SK-N-SH (cell line): ENCODE measurements at regions not wholly inside any gene's neighbourhood (a gene's known extent, or its start where the extent isn't known, plus 50 kb on each side); places are given as distances from the start of the nearest gene placed in this dataset.

Source experiments
- CTCF ChIA-PET: fragments of 300-600, 350-600 bp; formaldehyde crosslinking; extraction: SDS; loops from one replicate; lab custom pipeline; 2021; lab: Yijun Ruan, JAX
- POLR2A ChIA-PET: fragments of 350-600 bp; sonication (Branson Sonifier 250); formaldehyde crosslinking; extraction: SDS; loops from one replicate; lab custom pipeline; 2020; ENCODE audit warnings: antibody characterized with exemption, inconsistent platforms; lab: Yijun Ruan, JAX
- DNase-seq: peaks from one replicate; pipeline ENCODE4 v3.0.0; 2012
- H2AFZ ChIP-seq: fragments of 200-600 bp; sonication (generic); 2 replicates; pipeline ENCODE4 v1.8.1; 2016; ENCODE audit warnings: antibody characterized with exemption, mild to moderate bottlenecking, low read depth
- H3F3A ChIP-seq: fragments of 200-600 bp; sonication (generic); replicated peaks from 2 replicates; pipeline ENCODE3; 2016; ENCODE audit warnings: antibody characterized with exemption, mild to moderate bottlenecking; ENCODE audit not compliant: insufficient read depth
- H3K27ac ChIP-seq, 2 experiments: fragments of 200-500 bp in 1 of 2; fragments of 200-600 bp in 1 of 2; sonication (Bioruptor generic) in 1 of 2; sonication (generic), shearing (Covaris generic) in 1 of 2; 2 replicates each; pipeline versions ENCODE4 v1.5.1 to v1.6.1; 2014 to 2016; ENCODE audit warnings: low read depth in 2 of 2, inconsistent platforms in 1 of 2, low read length in 1 of 2, mild to moderate bottlenecking in 1 of 2, mixed read lengths in 1 of 2
- H3K27me3 ChIP-seq: fragments of 200-600 bp; sonication (generic), shearing (Covaris generic); 2 replicates; pipeline ENCODE4 v1.6.1; 2016; ENCODE audit warnings: mixed run types; ENCODE audit not compliant: insufficient read depth
- H3K36me3 ChIP-seq, 2 experiments: fragments of 200-500 bp in 1 of 2; fragments of 200-600 bp in 1 of 2; sonication (Bioruptor generic) in 1 of 2; sonication (generic) in 1 of 2; replicated peaks in 1 of 2; 2 replicates each; pipeline versions ENCODE3 to v1.5.1; 2014 to 2016; ENCODE audit warnings: low read length in 1 of 2, mild to moderate bottlenecking in 1 of 2; ENCODE audit not compliant: insufficient read depth in 2 of 2, control insufficient read depth in 1 of 2
- H3K4me1 ChIP-seq, 2 experiments: fragments of 200-500 bp in 1 of 2; fragments of 200-600 bp in 1 of 2; sonication (Bioruptor generic) in 1 of 2; sonication (generic), shearing (Covaris generic) in 1 of 2; 2 replicates each; pipeline versions ENCODE4 v1.5.1 to v1.6.1; 2014 to 2016; ENCODE audit warnings: low read depth in 1 of 2, low read length in 1 of 2, mixed run types in 1 of 2; ENCODE audit not compliant: insufficient read depth in 2 of 2, control insufficient read depth in 1 of 2
- H3K4me2 ChIP-seq: fragments of 200-600 bp; sonication (generic), shearing (Covaris generic); 2 replicates; pipeline ENCODE4 v1.6.1; 2017; ENCODE audit warnings: mixed run types
- H3K4me3 ChIP-seq, 2 experiments: fragments of 200-500 bp in 1 of 2; fragments of 200-600 bp in 1 of 2; sonication (Bioruptor generic) in 1 of 2; sonication (generic), shearing (Covaris generic) in 1 of 2; 2 replicates each; pipeline versions ENCODE4 v1.5.1 to v1.8.1; 2014 to 2016; ENCODE audit warnings: low read depth in 2 of 2, inconsistent platforms in 1 of 2, low read length in 1 of 2, mild to moderate bottlenecking in 1 of 2, mixed read lengths in 1 of 2, moderate library complexity in 1 of 2
- H3K79me2 ChIP-seq: fragments of 200-600 bp; sonication (generic); 2 replicates; pipeline ENCODE4 v1.8.1; 2017; ENCODE audit warnings: mild to moderate bottlenecking; ENCODE audit not compliant: insufficient read depth
- H3K9ac ChIP-seq: fragments of 200-600 bp; sonication (generic); 2 replicates; pipeline ENCODE4 v1.6.1; 2017; ENCODE audit warnings: mixed run types
- H3K9me2 ChIP-seq: fragments of 200-600 bp; sonication (generic); 2 replicates; pipeline ENCODE4 v1.6.1; 2017; ENCODE audit warnings: mixed run types
- H3K9me3 ChIP-seq: fragments of 200-600 bp; sonication (generic); 2 replicates; pipeline ENCODE4 v1.6.1; 2017; ENCODE audit warnings: mixed run types, mild to moderate bottlenecking, moderate library complexity
- H4K20me1 ChIP-seq: fragments of 200-600 bp; sonication (generic); 2 replicates; pipeline ENCODE4 v1.6.1; 2017; ENCODE audit warnings: mild to moderate bottlenecking, mixed run types; ENCODE audit not compliant: insufficient read depth
- CTCF ChIP-seq: fragments of 200-600 bp; sonication (generic); IDR thresholded peaks from 2 replicates; pipeline ENCODE4 v1.6.1; 2017; ENCODE audit warnings: antibody characterized with exemption, mild to moderate bottlenecking, moderate library complexity
- FOXJ3 ChIP-seq: sonication (generic); formaldehyde crosslinking; IDR thresholded peaks from 2 replicates; pipeline ENCODE4 v1.5.1; 2020; ENCODE audit warnings: mild to moderate bottlenecking, missing genetic modification reagents
- GATA2 ChIP-seq: sonication (generic); formaldehyde crosslinking; IDR thresholded peaks from 2 replicates; pipeline ENCODE4 v1.5.0; 2020; ENCODE audit warnings: mild to moderate bottlenecking, missing genetic modification reagents
- JUND ChIP-seq: IDR thresholded peaks from 2 replicates; pipeline ENCODE4 v1.4.0; 2012
- NFIC ChIP-seq: IDR thresholded peaks from 2 replicates; pipeline ENCODE4 v1.4.0; 2012; ENCODE audit warnings: borderline replicate concordance
- NRF1 ChIP-seq: IDR thresholded peaks from 2 replicates; pipeline ENCODE4 v1.6.1; 2012; ENCODE audit warnings: low read depth, mild to moderate bottlenecking, low read length
- PBX3 ChIP-seq: IDR thresholded peaks from 2 replicates; pipeline ENCODE4; 2012
- SIN3A ChIP-seq: IDR thresholded peaks from 2 replicates; pipeline ENCODE4 v1.6.1; 2012; ENCODE audit warnings: low read depth, mild to moderate bottlenecking, low read length, moderate library complexity, borderline replicate concordance
- SMC3 ChIP-seq: IDR thresholded peaks from 2 replicates; pipeline ENCODE4 v1.6.1; 2012; ENCODE audit warnings: low read depth, low read length, improper control_type of control experiment
- WGBS: methylation state at CpG from one replicate; pipeline ENCODE4 v1.1.6; 2017; ENCODE audit warnings: low lambda C conversion rate; 5-methylcytosine and 5-hydroxymethylcytosine counted together
- TF ChIP-seq, protein P1 (sequence below): IDR thresholded peaks from 2 replicates; pipeline ENCODE4 v1.6.1; 2012; ENCODE audit warnings: mild to moderate bottlenecking, low read depth, low read length, moderate library complexity

GRCh38 chr3:38988955-38989354, 62.8 kb downstream of the SCN11A start:
- DNase-seq, result no peak
- POLR2A ChIA-PET, result no interaction called here
- no peaks in the 10 kb centered on the region for H3K36me3 ChIP-seq
- no peaks in the 10 kb centered on the region for H3K9me2 ChIP-seq
- H3K79me2 ChIP-seq, result no peaks in the 10 kb centered on the region
- H3K9me3 ChIP-seq, result no peaks in the 10 kb centered on the region
- no peak overlapping the region for H2AFZ ChIP-seq
- H3K27me3 ChIP-seq, result no peaks in the 10 kb centered on the region
- peaks cover 5% of the 10 kb centered on the region for H3F3A ChIP-seq
- TF ChIP-seq GATA2 (CRISPR knock-in tag) (no peak), FOXJ3 (CRISPR knock-in tag) (no peak), PBX3 (no peak), NFIC (no peak)
- TF ChIP-seq, protein P1, sequence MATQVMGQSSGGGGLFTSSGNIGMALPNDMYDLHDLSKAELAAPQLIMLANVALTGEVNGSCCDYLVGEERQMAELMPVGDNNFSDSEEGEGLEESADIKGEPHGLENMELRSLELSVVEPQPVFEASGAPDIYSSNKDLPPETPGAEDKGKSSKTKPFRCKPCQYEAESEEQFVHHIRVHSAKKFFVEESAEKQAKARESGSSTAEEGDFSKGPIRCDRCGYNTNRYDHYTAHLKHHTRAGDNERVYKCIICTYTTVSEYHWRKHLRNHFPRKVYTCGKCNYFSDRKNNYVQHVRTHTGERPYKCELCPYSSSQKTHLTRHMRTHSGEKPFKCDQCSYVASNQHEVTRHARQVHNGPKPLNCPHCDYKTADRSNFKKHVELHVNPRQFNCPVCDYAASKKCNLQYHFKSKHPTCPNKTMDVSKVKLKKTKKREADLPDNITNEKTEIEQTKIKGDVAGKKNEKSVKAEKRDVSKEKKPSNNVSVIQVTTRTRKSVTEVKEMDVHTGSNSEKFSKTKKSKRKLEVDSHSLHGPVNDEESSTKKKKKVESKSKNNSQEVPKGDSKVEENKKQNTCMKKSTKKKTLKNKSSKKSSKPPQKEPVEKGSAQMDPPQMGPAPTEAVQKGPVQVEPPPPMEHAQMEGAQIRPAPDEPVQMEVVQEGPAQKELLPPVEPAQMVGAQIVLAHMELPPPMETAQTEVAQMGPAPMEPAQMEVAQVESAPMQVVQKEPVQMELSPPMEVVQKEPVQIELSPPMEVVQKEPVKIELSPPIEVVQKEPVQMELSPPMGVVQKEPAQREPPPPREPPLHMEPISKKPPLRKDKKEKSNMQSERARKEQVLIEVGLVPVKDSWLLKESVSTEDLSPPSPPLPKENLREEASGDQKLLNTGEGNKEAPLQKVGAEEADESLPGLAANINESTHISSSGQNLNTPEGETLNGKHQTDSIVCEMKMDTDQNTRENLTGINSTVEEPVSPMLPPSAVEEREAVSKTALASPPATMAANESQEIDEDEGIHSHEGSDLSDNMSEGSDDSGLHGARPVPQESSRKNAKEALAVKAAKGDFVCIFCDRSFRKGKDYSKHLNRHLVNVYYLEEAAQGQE, result no peak
- H3K4me3 ChIP-seq, result no peak overlapping the region
- H3K9ac ChIP-seq, result no peak overlapping the region
- no peak overlapping the region for H3K4me2 ChIP-seq
- no peaks in the 10 kb centered on the region for H4K20me1 ChIP-seq
- 56% methylated on average over 1 of the region's 3 CpGs for WGBS
- peaks cover 0 to 12% of the 10 kb centered on the region in 2 experiments; a peak in 2 of 4 replicates for H3K4me1 ChIP-seq
- CTCF ChIA-PET, result interaction anchor here (1.4 to 3.4 kb wide), 3 partner anchors 11 to 28 kb away, joined by 4 to 18 read pairs (median 6); no protein-coding TSS in a partner anchor
- no peak overlapping the region for H3K27ac ChIP-seq

DNA sequence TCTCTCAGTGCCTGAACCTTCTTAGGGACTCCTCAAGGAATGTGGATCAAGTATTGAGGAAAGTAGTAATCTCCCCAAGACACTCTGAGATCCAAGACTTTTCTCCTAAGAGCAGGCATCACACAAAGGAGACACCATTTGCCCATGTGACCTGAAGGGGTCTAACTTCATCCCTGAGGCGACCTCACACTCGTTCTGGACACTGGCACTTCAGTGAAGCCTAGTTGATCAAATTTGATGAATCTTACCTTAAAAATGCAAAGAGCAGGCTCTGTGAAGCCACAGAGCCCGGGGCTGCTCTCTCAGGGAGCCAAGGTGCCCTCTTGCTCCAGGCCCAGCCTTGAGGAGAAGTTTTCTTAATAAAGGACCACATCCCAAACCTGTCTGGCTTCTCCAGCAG, 64.3 kb downstream of the SCN11A start:
- Histone ChIP-seq H3K9me2 (no peaks in the 10 kb centered on the region), H3K4me1 (peaks cover 0 to 9% of the 10 kb centered on the region in 2 experiments; a peak in 2 of 4 replicates), H3K9ac (no peak overlapping the region), H3K4me3 (no peak overlapping the region), H3K4me2 (no peak overlapping the region), H3K27ac (no peak overlapping the region), H3K36me3 (no peaks in the 10 kb centered on the region), H3K9me3 (no peaks in the 10 kb centered on the region), H4K20me1 (no peaks in the 10 kb centered on the region), H3K79me2 (no peaks in the 10 kb centered on the region), H2AFZ (0 out of 2 replicates have a peak overlapping the region, but pooled peaks have one; percentile 41), H3F3A (no peaks in the 10 kb centered on the region)
- DNase-seq, result no peak
- POLR2A ChIA-PET, result no interaction called here
- WGBS, result 40% methylated on average over 3 of the region's 3 CpGs
- CTCF ChIA-PET, result interaction anchor here (1.0 to 1.1 kb wide), 2 partner anchors 13 to 331 kb away, joined by 3 read pairs; no protein-coding TSS in a partner anchor
- no peak for TF ChIP-seq FOXJ3 (CRISPR knock-in tag)
- TF ChIP-seq, all 33 proteins: peak for 0
- no peaks in the 10 kb centered on the region for H3K27me3 ChIP-seq

DNA sequence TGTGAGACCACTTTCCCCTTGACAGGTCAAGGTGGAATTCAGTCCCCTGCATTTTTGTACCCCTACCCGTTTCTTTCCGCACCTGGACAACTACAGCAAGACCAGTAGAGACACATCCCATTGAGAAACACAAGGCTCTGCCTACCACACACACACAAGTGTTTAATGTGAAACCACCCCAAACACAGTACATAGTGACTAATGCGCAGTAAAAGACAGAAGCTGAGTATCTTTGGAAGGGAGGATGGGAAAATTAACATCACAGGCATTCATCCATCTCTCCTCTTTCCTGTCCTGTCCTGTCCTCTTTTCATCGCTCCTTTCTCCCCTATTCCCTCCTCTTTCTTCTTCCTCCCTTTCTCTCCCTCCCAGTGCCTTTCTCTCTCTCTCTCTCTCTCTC, 64.8 kb downstream of the SCN11A start:
- H3K4me3 ChIP-seq, result no peak overlapping the region
- 0 out of 2 replicates have a peak overlapping the region, but pooled peaks have one; percentile 41 for H2AFZ ChIP-seq
- no peaks in the 10 kb centered on the region for H4K20me1 ChIP-seq
- ChIA-PET CTCF (interaction anchor here (0.9 to 1.4 kb wide), 3 partner anchors 13 to 34 kb away, joined by 3 read pairs; no protein-coding TSS in a partner anchor), POLR2A (no interaction called here)
- H3K79me2 ChIP-seq, result no peaks in the 10 kb centered on the region
- DNase-seq, result no peak
- H3K27ac ChIP-seq, result no peak overlapping the region
- no peaks in the 10 kb centered on the region for H3K9me2 ChIP-seq
- 85% methylated on average over 4 of the region's 4 CpGs for WGBS
- H3K9ac ChIP-seq, result no peak overlapping the region
- H3K27me3 ChIP-seq, result no peaks in the 10 kb centered on the region
- peaks cover 0 to 8% of the 10 kb centered on the region in 2 experiments; a peak in 2 of 4 replicates for H3K4me1 ChIP-seq
- H3K9me3 ChIP-seq, result no peaks in the 10 kb centered on the region
- no peaks in the 10 kb centered on the region for H3F3A ChIP-seq
- TF ChIP-seq JUND (no peak), NRF1 (no peak), SIN3A (no peak), CTCF (no peak), GATA2 (CRISPR knock-in tag) (no peak), SMC3 (no peak)
- TF ChIP-seq, all 33 proteins: peak for 0
- Histone ChIP-seq H3K36me3 (no peaks in the 10 kb centered on the region), H3K4me2 (no peak overlapping the region)
